HUES64 (cell line): ENCODE measurements at regions not wholly inside any gene's neighbourhood (a gene's known extent, or its start where the extent isn't known, plus 50 kb on each side); places are given as distances from the start of the nearest gene placed in this dataset.

Source experiments
- H3K27ac ChIP-seq: 2 replicates; pipeline ENCODE4 v1.7.0; 2013; ENCODE audit warnings: low read depth, low read length, inconsistent platforms
- H3K27me3 ChIP-seq: 2 replicates; pipeline ENCODE4 v1.6.1; 2013; ENCODE audit warnings: mild to moderate bottlenecking, low read length; ENCODE audit not compliant: insufficient read depth
- H3K36me3 ChIP-seq: 2 replicates; pipeline ENCODE4 v1.6.1; 2013; ENCODE audit warnings: mild to moderate bottlenecking, low read length; ENCODE audit not compliant: insufficient read depth
- H3K4me1 ChIP-seq: 2 replicates; pipeline ENCODE4 v1.6.1; 2013; ENCODE audit warnings: mild to moderate bottlenecking, low read length, moderate library complexity; ENCODE audit not compliant: insufficient read depth
- H3K4me3 ChIP-seq: 2 replicates; pipeline ENCODE4 v1.5.1; 2013; ENCODE audit warnings: mild to moderate bottlenecking, low read length, moderate library complexity
- H3K9ac ChIP-seq: 2 replicates; pipeline ENCODE4 v1.6.1; 2013; ENCODE audit warnings: mild to moderate bottlenecking, low read depth, low read length
- H3K9me3 ChIP-seq: 2 replicates; pipeline ENCODE4 v1.6.1; 2013; ENCODE audit warnings: low read depth, low read length; ENCODE audit not compliant: insufficient read depth
- WGBS: fragments of 150-250, 120-280 bp; methylation state at CpG from one replicate; pipeline ENCODE4 v1.1.7; 2013; ENCODE audit warnings: missing lambda C conversion rate; 5-methylcytosine and 5-hydroxymethylcytosine counted together

DNA sequence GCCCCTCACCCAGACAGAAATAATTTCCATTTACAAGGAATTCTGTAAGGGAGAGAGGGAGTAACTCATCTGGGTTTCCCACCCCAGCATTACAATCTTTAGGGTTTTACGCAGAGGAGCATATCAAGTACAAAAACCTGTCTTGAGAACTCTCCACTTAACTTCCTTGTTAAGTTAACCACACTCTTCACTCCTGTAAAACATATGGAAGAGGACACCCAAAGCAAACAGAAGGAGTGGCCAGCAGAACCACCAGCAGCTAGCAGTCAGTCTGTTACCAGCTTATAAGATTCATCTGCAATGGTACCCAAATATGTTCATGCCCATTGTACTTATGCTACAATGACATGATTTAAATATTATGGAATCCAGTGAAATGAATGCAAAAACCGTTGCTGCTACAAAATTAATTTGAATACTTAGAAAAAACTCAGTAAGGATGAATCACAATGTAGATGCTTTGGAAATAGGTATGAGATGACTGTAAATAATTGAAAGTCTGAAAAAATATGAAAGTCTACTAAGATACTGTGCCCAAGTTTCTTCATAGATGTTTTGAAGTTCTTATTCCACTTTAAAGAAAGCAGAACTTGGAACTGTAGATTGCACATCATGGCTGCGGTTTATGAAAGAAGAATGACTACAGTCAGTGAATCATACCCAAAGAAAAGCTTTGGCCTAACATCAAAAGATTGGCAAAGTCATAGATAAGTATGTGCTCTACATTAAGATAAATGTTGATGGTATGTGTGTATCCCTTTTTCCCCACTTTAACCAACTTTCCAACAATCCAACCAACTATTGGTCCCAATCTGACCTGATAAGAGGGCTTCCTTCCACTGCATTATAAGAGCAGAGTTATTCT, 233.6 kb downstream of the ACTL7B start:
- Histone ChIP-seq H3K9ac (no peak overlapping the region), H3K9me3 (no peaks in the 10 kb centered on the region), H3K36me3 (no peaks in the 10 kb centered on the region), H3K27me3 (no peaks in the 10 kb centered on the region), H3K4me1 (no peaks in the 10 kb centered on the region), H3K27ac (no peak overlapping the region), H3K4me3 (no peak overlapping the region)
- WGBS = 85% methylated on average over 3 of the region's 3 CpGs

DNA sequence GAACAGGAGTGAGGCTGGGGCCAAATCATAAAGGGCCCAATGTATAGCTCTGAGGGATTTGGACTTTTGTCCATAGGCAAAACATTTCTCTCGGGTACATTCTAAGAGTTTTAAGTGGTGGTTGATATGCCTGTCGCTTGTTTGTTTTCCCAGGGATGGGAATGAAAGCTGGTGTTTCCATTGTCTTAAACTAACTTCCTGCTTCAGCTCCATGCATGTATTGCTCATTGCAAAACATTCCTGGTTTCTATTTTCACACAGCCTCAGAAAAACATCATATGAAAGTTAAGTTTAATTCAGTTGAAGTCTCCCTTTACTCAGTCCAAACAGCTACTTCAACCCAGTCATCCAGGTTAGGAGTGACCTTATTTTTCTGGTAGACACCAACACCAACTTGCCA, 235.0 kb downstream of the ACTL7B start:
- H3K27me3 ChIP-seq = no peaks in the 10 kb centered on the region
- no peak overlapping the region for H3K27ac ChIP-seq
- WGBS = 91% methylated on average over 2 of the region's 2 CpGs
- no peaks in the 10 kb centered on the region for H3K9me3 ChIP-seq
- no peak overlapping the region for H3K9ac ChIP-seq
- no peaks in the 10 kb centered on the region for H3K36me3 ChIP-seq
- no peak overlapping the region for H3K4me3 ChIP-seq
- H3K4me1 ChIP-seq = no peaks in the 10 kb centered on the region

DNA sequence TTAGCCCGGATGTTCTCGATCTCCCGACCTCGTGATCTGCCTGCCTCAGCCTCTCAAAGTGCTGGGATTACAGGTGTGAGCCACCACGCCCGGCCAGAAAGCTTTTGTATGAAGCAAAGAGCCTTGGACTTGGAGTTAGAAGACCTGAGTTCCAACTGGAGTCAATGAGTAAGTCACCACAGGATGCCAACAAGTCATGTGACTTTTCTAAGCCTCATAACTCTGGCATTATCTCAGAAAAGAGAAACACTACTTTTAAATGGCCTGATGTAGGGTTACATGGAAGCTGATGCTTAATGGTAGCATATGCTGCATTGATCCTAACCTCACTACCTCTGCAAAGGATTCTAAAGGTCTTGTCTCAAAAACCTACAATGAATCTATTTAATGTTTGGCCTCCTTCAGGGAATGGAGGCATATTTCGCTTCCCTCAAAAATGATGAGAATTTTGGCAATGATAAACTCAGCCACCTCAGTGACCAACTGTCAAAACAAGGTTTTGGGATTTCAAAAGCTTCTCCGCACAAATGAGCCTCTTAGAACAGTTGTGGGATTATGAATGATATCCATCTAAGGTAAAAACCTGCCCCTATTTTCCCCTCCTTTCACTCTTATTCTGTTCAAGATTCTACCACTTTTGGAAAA, 236.8 kb downstream of the ACTL7B start:
- Histone ChIP-seq H3K4me1 (no peaks in the 10 kb centered on the region), H3K4me3 (no peak overlapping the region), H3K9me3 (no peaks in the 10 kb centered on the region), H3K36me3 (no peaks in the 10 kb centered on the region), H3K9ac (no peak overlapping the region), H3K27me3 (no peaks in the 10 kb centered on the region), H3K27ac (no peak overlapping the region)
- WGBS = 96% methylated on average over 8 of the region's 8 CpGs

GRCh38 chr9:108617676-108618075, 238.1 kb downstream of the ACTL7B start:
- Histone ChIP-seq H3K4me3 (no peak overlapping the region), H3K9ac (no peak overlapping the region), H3K9me3 (no peaks in the 10 kb centered on the region), H3K27me3 (no peaks in the 10 kb centered on the region), H3K27ac (no peak overlapping the region), H3K4me1 (no peaks in the 10 kb centered on the region), H3K36me3 (no peaks in the 10 kb centered on the region)

GRCh38 chr9:108615152-108615551, 240.6 kb downstream of the ACTL7B start:
- Histone ChIP-seq H3K4me1 (no peaks in the 10 kb centered on the region), H3K9ac (no peak overlapping the region), H3K27ac (no peak overlapping the region), H3K27me3 (no peaks in the 10 kb centered on the region), H3K9me3 (no peaks in the 10 kb centered on the region), H3K36me3 (no peaks in the 10 kb centered on the region), H3K4me3 (no peak overlapping the region)
- 86% methylated on average over 1 of the region's 1 CpG for WGBS

- no peaks in the 10 kb centered on the region for H3K36me3 ChIP-seq
- H3K9me3 ChIP-seq = no peaks in the 10 kb centered on the region
- WGBS = 83% methylated on average over 2 of the region's 2 CpGs
- H3K27me3 ChIP-seq = no peaks in the 10 kb centered on the region
- H3K9ac ChIP-seq = no peak overlapping the region
- no peak overlapping the region for H3K27ac ChIP-seq
- H3K4me3 ChIP-seq = no peak overlapping the region
- no peaks in the 10 kb centered on the region for H3K4me1 ChIP-seq
These were observed 243.3 kb downstream of the ACTL7B start for GRCh38 chr9:108612513-108612912.

DNA sequence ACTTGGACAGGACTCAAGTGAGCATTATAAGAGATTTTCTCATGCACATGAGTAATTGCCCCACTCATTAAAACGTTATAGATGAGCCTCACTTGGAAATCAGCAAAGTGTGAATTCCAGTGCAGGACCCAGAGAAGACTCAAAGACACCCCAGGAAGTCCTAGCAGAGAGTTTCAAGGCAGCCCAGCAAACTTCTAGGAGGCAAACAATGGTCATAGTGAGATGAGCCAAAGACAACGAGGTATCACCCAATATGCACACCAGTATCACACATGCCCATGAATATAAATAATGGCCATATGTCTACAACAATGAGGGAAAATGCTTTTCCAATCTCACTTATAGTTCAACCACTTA, 245.9 kb downstream of the ACTL7B start:
- 84% methylated on average over 2 of the region's 2 CpGs for WGBS
- no peaks in the 10 kb centered on the region for H3K4me1 ChIP-seq
- no peaks in the 10 kb centered on the region for H3K27me3 ChIP-seq
- H3K9me3 ChIP-seq = no peaks in the 10 kb centered on the region
- H3K27ac ChIP-seq = no peak overlapping the region
- H3K9ac ChIP-seq = no peak overlapping the region
- H3K4me3 ChIP-seq = no peak overlapping the region
- H3K36me3 ChIP-seq = no peaks in the 10 kb centered on the region

DNA sequence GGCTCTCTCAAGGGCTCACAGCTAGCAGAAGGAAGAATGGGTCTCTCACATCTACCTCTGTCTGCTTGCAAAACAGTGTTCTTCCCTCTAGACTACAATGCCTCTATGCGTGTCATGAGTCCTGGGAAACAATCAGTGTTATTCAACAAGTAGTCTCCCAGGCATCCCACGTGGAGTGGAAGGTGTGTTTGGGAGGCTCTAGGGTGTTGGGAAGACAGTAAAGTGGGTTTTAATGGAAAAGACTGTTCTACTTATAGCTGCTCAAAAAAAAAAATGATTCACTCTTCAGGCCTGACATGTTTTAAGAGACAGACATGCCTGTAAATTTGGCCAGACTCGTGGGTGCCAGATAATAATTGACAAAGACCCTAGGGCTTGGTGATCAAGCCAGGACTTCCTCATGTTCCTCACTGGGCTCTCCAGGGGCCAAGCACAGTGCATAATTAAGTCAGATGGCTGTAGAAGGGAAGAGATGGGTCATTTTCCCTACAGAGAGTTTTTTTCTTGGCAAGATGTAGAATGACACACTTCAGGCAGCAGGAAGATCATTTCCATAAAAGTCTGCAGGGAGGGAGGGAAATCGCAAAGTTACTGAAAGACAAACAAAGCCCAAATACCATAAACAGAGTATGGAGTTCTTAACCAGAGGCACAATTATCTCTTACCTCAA, 246.4 kb downstream of the ACTL7B start:
- no peak overlapping the region for H3K9ac ChIP-seq
- H3K27ac ChIP-seq = no peak overlapping the region
- WGBS = 85% methylated on average over 3 of the region's 4 CpGs

DNA sequence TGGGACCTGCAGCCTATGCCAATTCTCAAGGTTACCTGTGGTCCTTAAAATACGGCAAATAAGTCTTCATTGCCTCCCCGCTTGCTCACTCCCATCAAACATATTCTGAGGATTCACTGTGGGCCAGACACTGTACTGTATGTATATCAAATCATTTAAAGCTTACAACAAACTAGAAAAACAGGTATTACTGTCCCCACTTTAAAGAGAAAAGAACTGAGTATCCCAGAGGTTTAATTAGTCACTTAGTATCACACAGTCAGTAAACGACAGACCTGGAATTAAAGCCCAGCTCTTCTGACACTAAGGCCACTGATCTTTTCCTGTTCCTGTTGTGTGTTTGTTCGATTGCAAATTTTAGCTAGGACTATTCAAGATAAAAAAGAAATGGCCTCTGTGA, 248.2 kb downstream of the ACTL7B start:
- Histone ChIP-seq H3K4me1 (no peaks in the 10 kb centered on the region), H3K36me3 (no peaks in the 10 kb centered on the region), H3K27ac (no peak overlapping the region), H3K9ac (no peak overlapping the region), H3K9me3 (no peaks in the 10 kb centered on the region), H3K27me3 (no peaks in the 10 kb centered on the region), H3K4me3 (no peak overlapping the region)
- 90% methylated on average over 4 of the region's 4 CpGs for WGBS

More for the DNA sequence above, 246.4 kb downstream of the ACTL7B start:
- H3K27me3 ChIP-seq = no peaks in the 10 kb centered on the region
- H3K9me3 ChIP-seq = no peaks in the 10 kb centered on the region
- no peaks in the 10 kb centered on the region for H3K36me3 ChIP-seq
- H3K4me1 ChIP-seq = no peaks in the 10 kb centered on the region
- no peak overlapping the region for H3K4me3 ChIP-seq

DNA sequence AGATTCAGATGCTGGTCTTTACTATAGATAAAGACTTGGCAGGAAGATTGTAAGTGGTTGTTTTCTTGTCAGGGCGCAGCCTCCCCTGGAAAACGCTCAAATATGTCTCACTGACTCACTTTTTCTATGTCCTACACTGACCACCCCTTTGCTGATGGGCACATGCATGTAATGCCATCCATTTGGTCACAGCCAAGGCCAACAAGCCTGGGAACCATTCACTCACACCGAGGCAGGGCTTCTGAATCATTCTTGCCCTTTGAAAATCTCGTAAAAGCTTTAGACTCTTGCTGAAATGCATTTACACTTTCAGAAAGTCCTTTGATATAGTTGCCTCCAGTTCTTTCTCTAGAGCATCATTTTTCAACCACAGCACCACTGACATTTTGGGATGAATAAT, 249.4 kb downstream of the ACTL7B start:
- Histone ChIP-seq H3K27ac (no peak overlapping the region), H3K4me1 (no peaks in the 10 kb centered on the region), H3K27me3 (no peaks in the 10 kb centered on the region), H3K9me3 (no peaks in the 10 kb centered on the region), H3K36me3 (no peaks in the 10 kb centered on the region), H3K9ac (no peak overlapping the region), H3K4me3 (no peak overlapping the region)
- WGBS = 95% methylated on average over 4 of the region's 4 CpGs

DNA sequence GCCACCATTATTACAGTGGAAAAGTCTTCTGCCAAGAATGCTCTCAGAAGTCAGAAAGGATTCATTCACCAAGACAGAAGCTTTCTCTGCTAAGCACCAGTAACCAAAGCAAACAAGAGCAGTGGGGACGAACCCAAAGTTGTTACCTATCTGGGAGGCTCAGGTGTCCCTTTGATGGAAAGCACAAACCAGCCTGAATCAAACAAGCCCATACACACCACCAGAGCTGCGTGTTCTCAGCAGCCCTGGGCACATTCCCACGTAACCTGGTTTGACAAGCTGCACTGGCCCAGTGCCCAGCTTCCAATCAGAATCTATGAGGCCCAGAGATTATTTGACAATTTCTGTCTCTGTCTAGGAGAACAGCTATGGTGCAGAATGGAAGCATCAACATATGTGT, 252.6 kb downstream of the ACTL7B start:
- Histone ChIP-seq H3K9ac (no peak overlapping the region), H3K36me3 (no peaks in the 10 kb centered on the region), H3K9me3 (no peaks in the 10 kb centered on the region), H3K4me3 (no peak overlapping the region), H3K27me3 (no peaks in the 10 kb centered on the region), H3K27ac (no peak overlapping the region), H3K4me1 (peaks cover 7% of the 10 kb centered on the region; the same call in 1 of the 2 replicates)
- 97% methylated on average over 3 of the region's 3 CpGs for WGBS
